HEK293 (cell line): ENCODE measurements at regions not wholly inside any gene's neighbourhood (a gene's known extent, or its start where the extent isn't known, plus 50 kb on each side); places are given as distances from the start of the nearest gene placed in this dataset.

ENCODE experiments used
- CTCF ChIA-PET: fragments of 350-600 bp; formaldehyde crosslinking; extraction: SDS; loops from one replicate; lab custom pipeline; 2021; ENCODE audit warnings: antibody characterized with exemption; lab: Yijun Ruan, JAX
- POLR2A ChIA-PET: fragments of 300-600 bp; formaldehyde crosslinking; extraction: SDS; loops from one replicate; lab custom pipeline; 2020; ENCODE audit warnings: antibody characterized with exemption, inconsistent platforms; lab: Yijun Ruan, JAX
- H3K27ac ChIP-seq: fragments of 200-500 bp; sonication (Bioruptor generic); 2 replicates; pipeline ENCODE4 v1.5.1; 2014; ENCODE audit warnings: low read depth, low read length, control low read depth, inconsistent platforms; ENCODE audit errors: extremely low read depth
- H3K36me3 ChIP-seq, 2 experiments: fragments of 200-500 bp in 1 of 2; sonication (Bioruptor generic) in 1 of 2; 1 replicate in 1 of 2; 2 replicates in 1 of 2; pipeline ENCODE4 v1.5.1; 2014 to 2017; ENCODE audit warnings: inconsistent platforms in 2 of 2, low read length in 2 of 2; ENCODE audit not compliant: control insufficient read depth in 2 of 2, insufficient read depth in 1 of 2
- H3K4me1 ChIP-seq: fragments of 200-500 bp; sonication (Bioruptor generic); 2 replicates; pipeline ENCODE4 v1.5.1; 2014; ENCODE audit warnings: mild to moderate bottlenecking, low read length, inconsistent platforms; ENCODE audit not compliant: control insufficient read depth, insufficient read depth
- H3K4me3 ChIP-seq: 2 replicates; pipeline ENCODE4 v1.5.1; 2011; ENCODE audit warnings: low read depth, mild to moderate bottlenecking, control low read depth, low read length, moderate library complexity
- H3K9me3 ChIP-seq: fragments of 200-500 bp; sonication (Bioruptor generic); 2 replicates; pipeline ENCODE4 v1.5.1; 2014; ENCODE audit warnings: low read depth, low read length, inconsistent platforms; ENCODE audit not compliant: control insufficient read depth, insufficient read depth
- BCL11B ChIP-seq: fragments of 450-650 bp; formaldehyde crosslinking; IDR thresholded peaks from 2 replicates; pipeline ENCODE4 v1.5.1; 2016; ENCODE audit warnings: low read depth, missing biosample characterization, missing genetic modification characterization
- GLI2 ChIP-seq: fragments of 450-650 bp; formaldehyde crosslinking; IDR thresholded peaks from 2 replicates; pipeline ENCODE4; 2017; ENCODE audit warnings: missing biosample characterization, missing genetic modification characterization, low read depth, borderline replicate concordance
- MYNN ChIP-seq: fragments of 450-650 bp; formaldehyde crosslinking; IDR thresholded peaks from 2 replicates; pipeline ENCODE4 v1.5.1; 2016; ENCODE audit warnings: missing biosample characterization, missing genetic modification characterization, borderline replicate concordance
- OSR2 ChIP-seq: fragments of 450-650 bp; formaldehyde crosslinking; IDR thresholded peaks from 2 replicates; pipeline ENCODE4 v1.5.1; 2016; ENCODE audit warnings: missing biosample characterization, missing genetic modification characterization
- PRDM1 ChIP-seq: fragments of 450-650 bp; formaldehyde crosslinking; IDR thresholded peaks from 2 replicates; pipeline ENCODE4; 2016; ENCODE audit warnings: missing biosample characterization, missing genetic modification characterization
- SALL2 ChIP-seq: fragments of 450-650 bp; formaldehyde crosslinking; IDR thresholded peaks from 2 replicates; pipeline ENCODE4 v1.5.0; 2017; ENCODE audit warnings: missing biosample characterization, mild to moderate bottlenecking, missing genetic modification characterization, borderline replicate concordance
- WT1 ChIP-seq: fragments of 450-650 bp; formaldehyde crosslinking; IDR thresholded peaks from 2 replicates; pipeline ENCODE4 v1.5.1; 2016; ENCODE audit warnings: missing biosample characterization, missing genetic modification characterization
- ZBTB1 ChIP-seq: fragments of 450-650 bp; formaldehyde crosslinking; IDR thresholded peaks from 2 replicates; pipeline ENCODE4 v1.5.1; 2016; ENCODE audit warnings: missing biosample characterization, missing genetic modification characterization
- ZBTB21 ChIP-seq: fragments of 450-650 bp; formaldehyde crosslinking; IDR thresholded peaks from 2 replicates; pipeline ENCODE4 v1.5.1; 2017; ENCODE audit warnings: missing biosample characterization, missing genetic modification characterization
- ZFHX2 ChIP-seq: fragments of 450-650 bp; formaldehyde crosslinking; conservative IDR thresholded peaks from 2 replicates; pipeline ENCODE4 v1.5.1; 2016; ENCODE audit warnings: missing biosample characterization, missing genetic modification characterization
- ZFP41 ChIP-seq: fragments of 450-650 bp; formaldehyde crosslinking; IDR thresholded peaks from 2 replicates; pipeline ENCODE4 v1.5.1; 2016; ENCODE audit warnings: missing biosample characterization, missing genetic modification characterization, borderline replicate concordance
- ZNF10 ChIP-seq: fragments of 450-650 bp; formaldehyde crosslinking; IDR thresholded peaks from 2 replicates; pipeline ENCODE4 v1.5.1; 2017; ENCODE audit warnings: missing biosample characterization, missing genetic modification characterization
- ZNF132 ChIP-seq: fragments of 450-650 bp; formaldehyde crosslinking; IDR thresholded peaks from 2 replicates; pipeline ENCODE4 v1.5.1; 2017; ENCODE audit warnings: missing biosample characterization, missing genetic modification characterization, borderline replicate concordance
- ZNF169 ChIP-seq: fragments of 450-650 bp; formaldehyde crosslinking; IDR thresholded peaks from 2 replicates; pipeline ENCODE4 v1.5.1; 2016; ENCODE audit warnings: missing biosample characterization, missing genetic modification characterization
- ZNF214 ChIP-seq: fragments of 450-650 bp; formaldehyde crosslinking; IDR thresholded peaks from 2 replicates; pipeline ENCODE4 v1.5.1; 2017; ENCODE audit warnings: missing biosample characterization, mild to moderate bottlenecking, missing genetic modification characterization, borderline replicate concordance
- ZNF23 ChIP-seq: fragments of 450-650 bp; formaldehyde crosslinking; IDR thresholded peaks from 2 replicates; pipeline ENCODE4 v1.5.1; 2016; ENCODE audit warnings: missing biosample characterization, missing genetic modification characterization, borderline replicate concordance
- ZNF324 ChIP-seq: fragments of 450-650 bp; formaldehyde crosslinking; IDR thresholded peaks from 2 replicates; pipeline ENCODE4 v1.5.1; 2016; ENCODE audit warnings: missing biosample characterization, missing genetic modification characterization
- ZNF473 ChIP-seq: fragments of 450-650 bp; formaldehyde crosslinking; IDR thresholded peaks from 2 replicates; pipeline ENCODE4 v1.5.1; 2017; ENCODE audit warnings: missing biosample characterization, missing genetic modification characterization
- ZNF48 ChIP-seq: fragments of 450-650 bp; formaldehyde crosslinking; IDR thresholded peaks from 2 replicates; pipeline ENCODE4 v1.5.1; 2016; ENCODE audit warnings: missing biosample characterization, missing genetic modification characterization
- ZNF558 ChIP-seq: fragments of 450-650 bp; formaldehyde crosslinking; IDR thresholded peaks from 2 replicates; pipeline ENCODE4 v1.5.1; 2016; ENCODE audit warnings: missing biosample characterization, missing genetic modification characterization
- ZNF585B ChIP-seq: fragments of 450-650 bp; formaldehyde crosslinking; IDR thresholded peaks from 2 replicates; pipeline ENCODE4 v1.5.1; 2016; ENCODE audit warnings: missing biosample characterization, missing genetic modification characterization
- ZNF600 ChIP-seq: fragments of 450-650 bp; formaldehyde crosslinking; IDR thresholded peaks from 2 replicates; pipeline ENCODE4 v1.5.1; 2016; ENCODE audit warnings: missing biosample characterization, missing genetic modification characterization
- ZNF624 ChIP-seq: fragments of 450-650 bp; formaldehyde crosslinking; IDR thresholded peaks from 2 replicates; pipeline ENCODE4 v1.5.1; 2017; ENCODE audit warnings: missing biosample characterization, missing genetic modification characterization
- ZNF658 ChIP-seq: fragments of 450-650 bp; formaldehyde crosslinking; IDR thresholded peaks from 2 replicates; pipeline ENCODE4; 2016; ENCODE audit warnings: missing biosample characterization, missing genetic modification characterization
- ZNF660 ChIP-seq: fragments of 450-650 bp; IDR thresholded peaks from 2 replicates; pipeline ENCODE4 v1.5.1; 2018; ENCODE audit warnings: missing biosample characterization, mild to moderate bottlenecking, missing genetic modification characterization
- ZNF76 ChIP-seq: fragments of 450-650 bp; formaldehyde crosslinking; IDR thresholded peaks from 2 replicates; pipeline ENCODE4; 2016; ENCODE audit warnings: low read depth, missing biosample characterization, missing genetic modification characterization, borderline replicate concordance
- ZNF837 ChIP-seq: fragments of 450-650 bp; formaldehyde crosslinking; IDR thresholded peaks from 2 replicates; pipeline ENCODE4 v1.5.1; 2016; ENCODE audit warnings: missing biosample characterization, missing genetic modification characterization
- ZXDB ChIP-seq: fragments of 450-650 bp; formaldehyde crosslinking; IDR thresholded peaks from 2 replicates; pipeline ENCODE4 v1.5.1; 2016; ENCODE audit warnings: missing biosample characterization, missing genetic modification characterization
- TF ChIP-seq, protein P1 (sequence below): fragments of 450-650 bp; formaldehyde crosslinking; IDR thresholded peaks from 2 replicates; pipeline ENCODE4 v1.5.1; 2016; ENCODE audit warnings: missing biosample characterization, missing genetic modification characterization, borderline replicate concordance
- TF ChIP-seq, protein P2 (sequence below): fragments of 450-650 bp; formaldehyde crosslinking; IDR thresholded peaks from 2 replicates; pipeline ENCODE4 v1.5.1; 2016; ENCODE audit warnings: missing biosample characterization, missing genetic modification characterization
- TF ChIP-seq, protein P3 (sequence below): fragments of 450-650 bp; formaldehyde crosslinking; IDR thresholded peaks from 2 replicates; pipeline ENCODE4 v1.5.1; 2016; ENCODE audit warnings: missing biosample characterization, missing genetic modification characterization

DNA sequence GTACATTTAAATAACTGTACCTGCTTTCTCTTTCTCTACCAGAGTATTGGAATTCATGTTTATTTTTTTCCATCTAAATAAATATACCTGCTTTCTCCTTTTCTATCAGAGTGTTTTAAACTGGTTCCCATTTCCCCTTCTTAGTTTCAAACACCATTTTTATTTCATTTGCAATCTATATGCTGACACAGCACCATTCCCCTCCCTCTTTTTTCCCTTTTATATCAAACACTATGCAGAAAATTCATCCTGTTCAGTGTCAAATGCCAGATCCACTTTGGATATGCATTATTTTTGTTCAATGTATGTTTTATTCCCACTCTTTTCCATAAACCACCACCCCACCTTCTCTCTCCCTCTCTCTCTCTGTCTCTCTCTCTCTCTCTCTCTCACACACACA lies 85.8 kb upstream of the ST6GALNAC5 start:
- POLR2A ChIA-PET = no interaction called here
- TF ChIP-seq OSR2 (tag by site-specific recombination) = no peak
- TF ChIP-seq ZNF324 (tag by site-specific recombination) = no peak
- TF ChIP-seq SALL2 (tag by site-specific recombination) = no peak
- no peak for TF ChIP-seq ZFHX2 (tag by site-specific recombination)
- no peak for TF ChIP-seq ZNF10 (tag by site-specific recombination)
- no peak for TF ChIP-seq ZNF132 (tag by site-specific recombination)
- no peak for TF ChIP-seq MYNN
- no peak for TF ChIP-seq ZNF558
- TF ChIP-seq, protein P1, sequence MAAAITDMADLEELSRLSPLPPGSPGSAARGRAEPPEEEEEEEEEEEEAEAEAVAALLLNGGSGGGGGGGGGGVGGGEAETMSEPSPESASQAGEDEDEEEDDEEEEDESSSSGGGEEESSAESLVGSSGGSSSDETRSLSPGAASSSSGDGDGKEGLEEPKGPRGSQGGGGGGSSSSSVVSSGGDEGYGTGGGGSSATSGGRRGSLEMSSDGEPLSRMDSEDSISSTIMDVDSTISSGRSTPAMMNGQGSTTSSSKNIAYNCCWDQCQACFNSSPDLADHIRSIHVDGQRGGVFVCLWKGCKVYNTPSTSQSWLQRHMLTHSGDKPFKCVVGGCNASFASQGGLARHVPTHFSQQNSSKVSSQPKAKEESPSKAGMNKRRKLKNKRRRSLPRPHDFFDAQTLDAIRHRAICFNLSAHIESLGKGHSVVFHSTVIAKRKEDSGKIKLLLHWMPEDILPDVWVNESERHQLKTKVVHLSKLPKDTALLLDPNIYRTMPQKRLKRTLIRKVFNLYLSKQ (tag by site-specific recombination) = no peak
- no peak for TF ChIP-seq PRDM1 (tag by site-specific recombination)
- no peak for TF ChIP-seq ZBTB1 (tag by site-specific recombination)
- TF ChIP-seq ZNF585B (tag by site-specific recombination) = no peak
- TF ChIP-seq WT1 (tag by site-specific recombination) = no peak
- no peak for TF ChIP-seq ZNF658 (tag by site-specific recombination)
- TF ChIP-seq ZNF660 (tag by site-specific recombination) = no peak
- TF ChIP-seq, all 188 proteins: peak for 0
- Histone ChIP-seq H3K4me1 (no peaks in the 10 kb centered on the region), H3K9me3 (no peaks in the 10 kb centered on the region; the same call in 1 of the 2 replicates), H3K36me3 (no peaks in the 10 kb centered on the region), H3K27ac (no peak overlapping the region), H3K4me3 (no peak overlapping the region)
- CTCF ChIA-PET = no interaction called here

DNA sequence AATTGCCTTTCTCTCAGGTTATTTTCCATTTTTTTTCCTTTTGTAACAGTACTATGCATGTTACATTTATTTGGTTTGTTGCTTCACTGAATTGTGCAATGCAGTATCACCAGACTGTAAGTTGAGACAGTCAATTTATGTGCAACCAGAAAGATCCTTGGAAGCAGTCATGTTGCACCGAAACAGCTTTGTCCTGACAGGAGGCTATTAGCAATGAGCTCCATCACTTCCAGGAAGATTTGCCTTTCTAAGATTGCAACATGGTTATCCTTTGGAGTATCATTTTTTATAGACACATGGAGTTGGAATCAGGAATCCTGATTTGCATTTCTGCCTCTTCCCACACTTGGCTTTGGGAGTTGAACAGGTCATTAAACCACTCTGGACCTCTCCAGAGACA lies 84.5 kb upstream of the ST6GALNAC5 start:
- H3K9me3 ChIP-seq = no peaks in the 10 kb centered on the region; the same call in 1 of the 2 replicates
- CTCF ChIA-PET = no interaction called here
- TF ChIP-seq, protein P2, sequence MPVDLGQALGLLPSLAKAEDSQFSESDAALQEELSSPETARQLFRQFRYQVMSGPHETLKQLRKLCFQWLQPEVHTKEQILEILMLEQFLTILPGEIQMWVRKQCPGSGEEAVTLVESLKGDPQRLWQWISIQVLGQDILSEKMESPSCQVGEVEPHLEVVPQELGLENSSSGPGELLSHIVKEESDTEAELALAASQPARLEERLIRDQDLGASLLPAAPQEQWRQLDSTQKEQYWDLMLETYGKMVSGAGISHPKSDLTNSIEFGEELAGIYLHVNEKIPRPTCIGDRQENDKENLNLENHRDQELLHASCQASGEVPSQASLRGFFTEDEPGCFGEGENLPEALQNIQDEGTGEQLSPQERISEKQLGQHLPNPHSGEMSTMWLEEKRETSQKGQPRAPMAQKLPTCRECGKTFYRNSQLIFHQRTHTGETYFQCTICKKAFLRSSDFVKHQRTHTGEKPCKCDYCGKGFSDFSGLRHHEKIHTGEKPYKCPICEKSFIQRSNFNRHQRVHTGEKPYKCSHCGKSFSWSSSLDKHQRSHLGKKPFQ (tag by site-specific recombination) = no peak
- TF ChIP-seq ZNF600 (no peak), ZNF169 (tag by site-specific recombination) (no peak), ZNF624 (tag by site-specific recombination) (no peak), ZNF214 (tag by site-specific recombination) (no peak), ZNF48 (tag by site-specific recombination) (no peak), ZNF23 (tag by site-specific recombination) (no peak), BCL11B (no peak), SALL2 (tag by site-specific recombination) (no peak), ZBTB21 (tag by site-specific recombination) (no peak), ZFP41 (tag by site-specific recombination) (no peak), ZXDB (tag by site-specific recombination) (no peak), GLI2 (tag by site-specific recombination) (no peak), ZNF473 (tag by site-specific recombination) (no peak), ZNF76 (tag by site-specific recombination) (no peak), ZNF837 (tag by site-specific recombination) (no peak)
- TF ChIP-seq, protein P3, sequence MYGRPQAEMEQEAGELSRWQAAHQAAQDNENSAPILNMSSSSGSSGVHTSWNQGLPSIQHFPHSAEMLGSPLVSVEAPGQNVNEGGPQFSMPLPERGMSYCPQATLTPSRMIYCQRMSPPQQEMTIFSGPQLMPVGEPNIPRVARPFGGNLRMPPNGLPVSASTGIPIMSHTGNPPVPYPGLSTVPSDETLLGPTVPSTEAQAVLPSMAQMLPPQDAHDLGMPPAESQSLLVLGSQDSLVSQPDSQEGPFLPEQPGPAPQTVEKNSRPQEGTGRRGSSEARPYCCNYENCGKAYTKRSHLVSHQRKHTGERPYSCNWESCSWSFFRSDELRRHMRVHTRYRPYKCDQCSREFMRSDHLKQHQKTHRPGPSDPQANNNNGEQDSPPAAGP = no peak
- TF ChIP-seq, all 188 proteins: peak for 0
- Histone ChIP-seq H3K4me1 (no peaks in the 10 kb centered on the region), H3K36me3 (no peaks in the 10 kb centered on the region), H3K27ac (no peak overlapping the region), H3K4me3 (no peak overlapping the region)
- POLR2A ChIA-PET = no interaction called here
